ENCODE measurements at regions not wholly inside any gene's neighbourhood (a gene's known extent, or its start where the extent isn't known, plus 50 kb on each side); places are given as distances from the start of the nearest gene placed in this dataset.

DNA sequence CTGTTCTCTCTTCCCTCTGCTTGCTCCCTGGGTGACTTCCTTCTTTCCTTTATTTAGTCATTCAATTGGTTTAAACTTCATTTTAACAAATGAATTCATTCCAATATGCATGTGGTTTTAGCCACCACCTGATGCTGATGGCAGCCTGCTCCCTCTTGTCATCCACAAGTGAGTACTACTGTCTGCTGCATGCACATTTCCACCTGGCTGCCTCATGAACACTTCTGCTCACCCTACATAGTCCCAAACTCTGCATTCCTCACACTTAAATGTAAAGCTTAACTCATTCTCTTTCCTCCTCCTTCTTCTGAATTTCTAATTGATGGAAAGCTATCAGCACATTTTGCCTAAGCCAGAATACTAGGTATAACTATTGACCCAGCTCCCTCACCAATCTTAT lies 184.7 kb upstream of the ZNF462 start:
- TF ChIP-seq SRF (IDR thresholded peaks at IDR 0.05; ENCODE audit: low read depth, low read length) (no peak), EZH2 (IDR thresholded peaks at IDR 0.05; ENCODE audit: low read depth, low read length, severe bottlenecking) (no peak), RAD21 (IDR thresholded peaks at IDR 0.05 in 1 of 2, conservative IDR thresholded peaks at IDR 0.05 in 1 of 2; ENCODE audit: low read depth in 2 of 2, low read length in 2 of 2) (no peak), POLR2A (IDR thresholded peaks at IDR 0.05; ENCODE audit: control extremely low read depth in 1 of 2, low read depth in 2 of 2, low read length in 2 of 2) (no peak), KDM1A (IDR thresholded peaks at IDR 0.05; ENCODE audit: borderline replicate concordance, low read length) (no peak), BACH1 (IDR thresholded peaks at IDR 0.05; ENCODE audit: low read length) (no peak), SUZ12 (IDR thresholded peaks at IDR 0.05; ENCODE audit: low read length) (no peak), CEBPB (IDR thresholded peaks at IDR 0.05; ENCODE audit: low read depth, low read length) (no peak), EP300 (IDR thresholded peaks at IDR 0.05; ENCODE audit: borderline replicate concordance in 1 of 2, low read depth in 2 of 2, low read length in 2 of 2) (no peak), RXRA (IDR thresholded peaks at IDR 0.05; ENCODE audit: insufficient read depth, low read depth, low read length) (no peak), BCL11A (IDR thresholded peaks at IDR 0.05; ENCODE audit: low read depth in 2 of 2, low read length in 2 of 2) (no peak)
- TF ChIP-seq, protein P1, sequence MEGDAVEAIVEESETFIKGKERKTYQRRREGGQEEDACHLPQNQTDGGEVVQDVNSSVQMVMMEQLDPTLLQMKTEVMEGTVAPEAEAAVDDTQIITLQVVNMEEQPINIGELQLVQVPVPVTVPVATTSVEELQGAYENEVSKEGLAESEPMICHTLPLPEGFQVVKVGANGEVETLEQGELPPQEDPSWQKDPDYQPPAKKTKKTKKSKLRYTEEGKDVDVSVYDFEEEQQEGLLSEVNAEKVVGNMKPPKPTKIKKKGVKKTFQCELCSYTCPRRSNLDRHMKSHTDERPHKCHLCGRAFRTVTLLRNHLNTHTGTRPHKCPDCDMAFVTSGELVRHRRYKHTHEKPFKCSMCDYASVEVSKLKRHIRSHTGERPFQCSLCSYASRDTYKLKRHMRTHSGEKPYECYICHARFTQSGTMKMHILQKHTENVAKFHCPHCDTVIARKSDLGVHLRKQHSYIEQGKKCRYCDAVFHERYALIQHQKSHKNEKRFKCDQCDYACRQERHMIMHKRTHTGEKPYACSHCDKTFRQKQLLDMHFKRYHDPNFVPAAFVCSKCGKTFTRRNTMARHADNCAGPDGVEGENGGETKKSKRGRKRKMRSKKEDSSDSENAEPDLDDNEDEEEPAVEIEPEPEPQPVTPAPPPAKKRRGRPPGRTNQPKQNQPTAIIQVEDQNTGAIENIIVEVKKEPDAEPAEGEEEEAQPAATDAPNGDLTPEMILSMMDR (IDR thresholded peaks at IDR 0.05; ENCODE audit: control extremely low read depth in 1 of 3, insufficient read depth in 1 of 3, low read depth in 1 of 3, low read length in 3 of 3) = no peak

Measured in H1 (cell line).